VCaP (cell line): ENCODE measurements at regions not wholly inside any gene's neighbourhood (a gene's known extent, or its start where the extent isn't known, plus 50 kb on each side); places are given as distances from the start of the nearest gene placed in this dataset.

ENCODE experiments used
- H3K27ac ChIP-seq: fragments of 450-650 bp; 2 replicates; pipeline ENCODE4 v1.5.1; 2017
- CTCF ChIP-seq: fragments of 450-650 bp; conservative IDR thresholded peaks from 2 replicates; pipeline ENCODE4 v1.5.1; 2017; ENCODE audit warnings: mild to moderate bottlenecking, moderate library complexity

GRCh38 chr16:66240088-66240487, 126.4 kb upstream of the CDH5 start:
- TF ChIP-seq CTCF = no peak
- H3K27ac ChIP-seq = no peak overlapping the region

DNA sequence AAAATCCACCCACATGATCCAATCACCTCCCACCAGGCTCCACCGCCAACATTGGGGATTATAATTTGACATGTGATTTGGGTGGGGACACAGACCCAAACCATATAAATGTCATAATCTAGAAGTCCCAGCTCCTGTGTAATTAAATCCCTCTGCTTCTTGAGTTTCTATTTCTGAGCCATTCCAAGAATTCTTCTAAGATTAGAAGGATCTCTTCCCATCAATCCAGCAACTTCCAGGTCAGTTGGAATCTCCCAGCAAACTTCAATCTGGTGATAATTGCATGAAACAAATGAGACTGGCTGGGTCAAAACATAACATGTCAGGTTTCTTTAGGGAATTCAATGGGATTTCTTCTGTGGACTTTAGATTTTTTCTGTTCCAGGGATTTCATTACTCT, 127.8 kb upstream of the CDH5 start:
- no peak for TF ChIP-seq CTCF
- H3K27ac ChIP-seq = no peak overlapping the region

GRCh38 chr16:66236301-66236700, 130.2 kb upstream of the CDH5 start:
- TF ChIP-seq CTCF = no peak
- H3K27ac ChIP-seq = no peak overlapping the region

DNA sequence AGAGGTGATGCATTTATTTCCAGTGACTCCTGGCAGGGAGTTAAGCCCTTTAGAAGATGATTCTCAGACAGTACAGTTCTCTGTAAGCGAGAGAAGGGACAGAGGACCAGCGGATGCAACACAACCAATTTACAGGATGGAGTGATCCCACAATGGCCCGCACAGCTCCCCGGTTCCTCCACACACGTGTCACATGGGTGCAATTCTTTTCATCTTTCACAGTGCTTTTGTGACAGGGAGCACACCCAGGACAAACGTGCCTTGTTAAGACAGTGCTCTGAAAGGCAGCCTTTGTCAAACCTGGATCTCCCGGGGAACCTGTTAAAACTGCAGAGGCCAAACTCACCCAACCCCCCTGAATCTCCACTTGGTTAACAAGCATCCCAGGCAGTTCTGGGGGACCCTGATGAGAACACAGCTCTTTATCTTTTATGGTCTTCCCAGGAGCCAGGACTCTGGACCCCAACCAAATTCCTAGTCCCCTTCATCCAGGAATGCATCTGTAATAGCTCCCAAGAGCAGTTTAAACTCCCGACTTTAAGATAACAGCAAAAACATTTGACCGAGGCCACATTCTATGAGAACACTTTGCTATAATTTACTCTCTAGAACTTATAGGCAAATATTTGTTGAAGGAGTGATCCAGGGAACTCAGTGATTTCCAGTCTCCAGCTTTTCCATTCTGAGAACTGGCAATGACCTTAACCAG, 134.9 kb upstream of the CDH5 start:
- TF ChIP-seq CTCF = no peak
- H3K27ac ChIP-seq = no peak overlapping the region

DNA sequence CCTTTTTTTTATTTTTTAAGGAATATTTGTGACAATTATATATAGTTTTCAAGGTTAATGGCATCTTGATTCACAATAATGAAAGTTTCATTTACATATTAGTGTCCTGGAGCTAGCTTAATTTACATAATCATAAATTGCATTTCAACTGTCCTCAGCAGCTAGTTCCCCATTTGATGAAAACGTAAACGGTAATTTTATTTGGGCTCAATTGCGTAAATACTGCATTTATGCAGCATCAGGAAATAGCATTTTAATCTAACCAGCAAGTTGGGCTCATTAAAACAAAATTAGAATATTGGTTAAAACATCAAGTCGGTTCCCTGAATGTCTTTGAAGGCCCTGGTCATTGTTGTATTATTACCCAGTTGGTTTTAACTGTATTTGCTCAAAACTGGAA, 136.8 kb upstream of the CDH5 start:
- H3K27ac ChIP-seq = no peak overlapping the region

DNA sequence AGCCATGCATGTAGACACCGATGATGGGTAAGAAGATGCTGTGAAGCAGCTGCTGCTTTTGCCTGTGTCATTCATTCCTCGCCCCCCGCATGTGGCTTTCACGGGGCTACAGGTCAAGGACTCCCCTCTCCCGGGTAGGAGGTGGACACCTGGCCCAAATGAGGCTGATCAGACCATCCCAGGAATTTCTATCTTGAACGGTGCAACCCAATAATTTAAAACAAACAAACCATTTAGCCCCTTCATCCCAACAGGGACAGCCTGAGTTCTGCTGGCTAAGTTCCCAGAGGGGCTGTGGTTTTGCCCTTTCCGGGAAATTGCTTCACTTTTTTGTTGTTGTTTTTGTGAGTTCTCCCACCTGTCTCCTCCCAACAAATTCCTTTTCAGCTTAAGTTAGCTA, 137.7 kb upstream of the CDH5 start:
- TF ChIP-seq CTCF = no peak
- H3K27ac ChIP-seq = no peak overlapping the region

More for the DNA sequence above, 136.8 kb upstream of the CDH5 start:
- TF ChIP-seq CTCF = no peak

- no peak for TF ChIP-seq CTCF
Measured at GRCh38 chr16:66227766-66228530, 138.5 kb upstream of the CDH5 start.

More at GRCh38 chr16:66227766-66228530, 138.5 kb upstream of the CDH5 start:
- H3K27ac ChIP-seq = no peak overlapping the region
